ENCODE measurements at regions not wholly inside any gene's neighbourhood (a gene's known extent, or its start where the extent isn't known, plus 50 kb on each side); places are given as distances from the start of the nearest gene placed in this dataset.
A peak's percentile ranks its signal among the peaks of the same experiment; 100 is the strongest.

DNA sequence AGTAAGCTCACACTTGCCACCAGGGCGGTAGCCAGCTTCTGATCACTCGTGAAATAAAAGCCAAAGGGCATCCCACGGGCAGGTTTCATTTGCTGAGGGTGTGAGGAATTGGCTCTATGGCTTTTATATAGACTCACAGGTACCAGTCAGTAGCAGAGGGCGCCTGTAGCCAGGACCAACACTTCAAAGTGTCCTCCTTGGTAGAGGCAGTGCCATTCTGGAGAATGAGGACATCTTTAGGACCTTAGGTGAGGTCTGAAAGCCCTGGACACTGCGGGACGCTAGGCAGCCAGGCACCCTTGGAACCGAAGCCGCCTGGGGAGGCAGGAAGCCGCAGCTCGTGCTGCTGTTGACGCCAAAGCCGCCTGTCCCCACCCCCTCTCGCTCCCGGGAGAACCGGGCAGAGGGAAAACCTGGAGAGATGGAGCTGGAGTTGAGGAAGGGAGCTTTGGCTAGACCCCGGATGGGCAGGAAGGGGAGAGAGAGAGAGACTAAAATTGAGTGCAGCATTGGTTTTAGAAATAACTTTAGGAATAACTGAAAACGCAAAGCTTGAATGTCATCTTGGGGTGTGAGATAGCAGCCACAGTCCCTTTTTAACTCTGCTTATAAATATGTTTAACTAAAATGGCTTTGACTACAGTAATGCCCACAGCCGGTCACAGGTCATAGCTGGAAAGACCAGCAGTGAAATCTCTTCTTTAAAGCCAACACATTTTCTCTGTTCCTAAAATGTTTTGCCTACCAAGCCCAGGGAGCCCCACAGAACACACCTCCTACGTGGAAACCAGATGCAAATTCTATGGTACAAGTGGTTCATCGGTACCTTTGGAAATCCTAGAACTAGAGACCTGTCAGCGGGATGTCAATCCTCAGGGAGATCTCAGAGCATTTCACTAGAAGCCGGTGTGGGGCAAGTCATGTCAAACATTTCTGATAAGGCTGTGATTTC is 128.5 kb upstream of the CDYL start:
- TF ChIP-seq EP300 (conservative IDR thresholded peaks at IDR 0.05; ENCODE audit: poor library complexity, severe bottlenecking) (peak; percentile 20), MXI1 (conservative IDR thresholded peaks at IDR 0.05; ENCODE audit: poor library complexity, severe bottlenecking) (no peak)
- H3K9me3 ChIP-seq (ENCODE audit: low read length) = peaks cover 3% of the 10 kb centered on the region
- H4K20me1 ChIP-seq (ENCODE audit: insufficient read depth) = no peaks in the 10 kb centered on the region
- H3K4me2 ChIP-seq (ENCODE audit: low read length) = peak overlapping the region; percentile 13
- H3K4me3 ChIP-seq (ENCODE audit: low read length) = peak overlapping the region; percentile 59
- no peaks in the 10 kb centered on the region for H3K36me3 ChIP-seq (ENCODE audit: insufficient read depth, low read length)
- H3K79me2 ChIP-seq (replicated peaks; ENCODE audit: insufficient read depth, low read length) = no peaks in the 10 kb centered on the region
- no peak overlapping the region for H3K27ac ChIP-seq (ENCODE audit: low read length)
- peak overlapping the region; percentile 40 for H3K9ac ChIP-seq (ENCODE audit: low read length)
- H2AFZ ChIP-seq (ENCODE audit: low read depth, low read length) = peak overlapping the region; percentile 42
- no peaks in the 10 kb centered on the region for H3K9me2 ChIP-seq (ENCODE audit: insufficient read depth, low read length)
- H3K27me3 ChIP-seq (ENCODE audit: insufficient read depth, low read depth, low read length) = no peaks in the 10 kb centered on the region
- H3F3A ChIP-seq (ENCODE audit: insufficient read depth, low read length, poor library complexity, severe bottlenecking) = no peaks in the 10 kb centered on the region

DNA sequence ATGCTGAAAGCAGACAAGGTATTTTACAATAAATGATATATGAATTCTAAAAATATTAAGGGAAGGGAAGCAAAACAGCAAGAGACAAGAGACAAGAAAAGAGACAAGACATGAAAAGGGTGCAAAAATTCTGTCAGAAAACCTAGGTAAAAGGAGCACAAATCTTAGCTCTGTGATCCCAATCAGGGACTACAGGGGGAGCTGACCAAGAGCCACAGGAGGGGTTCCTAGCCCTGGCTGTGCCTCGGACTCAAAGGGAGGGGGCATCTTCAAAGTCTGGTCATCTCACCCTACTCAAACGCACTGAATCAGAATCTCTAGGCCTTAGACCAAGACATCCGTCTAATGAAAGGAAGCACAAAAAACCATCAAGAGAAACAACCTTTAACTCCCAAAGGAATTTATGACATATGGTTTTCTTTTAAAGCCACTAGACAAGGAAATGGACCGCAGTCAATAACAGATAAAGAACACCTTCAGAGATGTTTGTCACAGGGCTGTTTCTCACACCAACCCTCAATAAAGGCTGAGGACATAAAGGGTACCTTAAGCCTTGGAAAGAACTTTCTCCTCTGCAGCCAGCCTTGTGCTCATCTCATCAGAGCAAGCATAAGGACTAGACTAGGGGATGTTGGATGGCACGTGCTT is 130.4 kb upstream of the CDYL start:
- Histone ChIP-seq H3K79me2 (replicated peaks; ENCODE audit: insufficient read depth, low read length) (no peaks in the 10 kb centered on the region), H3K27ac (ENCODE audit: low read length) (no peak overlapping the region), H3K27me3 (ENCODE audit: insufficient read depth, low read depth, low read length) (no peaks in the 10 kb centered on the region), H3K9me2 (ENCODE audit: insufficient read depth, low read length) (no peaks in the 10 kb centered on the region), H3K4me3 (ENCODE audit: low read length) (no peak overlapping the region), H3F3A (ENCODE audit: insufficient read depth, low read length, poor library complexity, severe bottlenecking) (no peaks in the 10 kb centered on the region), H3K9me3 (ENCODE audit: low read length) (no peaks in the 10 kb centered on the region), H2AFZ (ENCODE audit: low read depth, low read length) (no peak overlapping the region), H3K36me3 (ENCODE audit: insufficient read depth, low read length) (no peaks in the 10 kb centered on the region), H4K20me1 (ENCODE audit: insufficient read depth) (no peaks in the 10 kb centered on the region), H3K4me2 (ENCODE audit: low read length) (no peak overlapping the region), H3K9ac (ENCODE audit: low read length) (no peak overlapping the region)
- TF ChIP-seq SMC3 (conservative IDR thresholded peaks at IDR 0.05; ENCODE audit: poor library complexity) (no peak), POLR2AphosphoS5 (IDR thresholded peaks at IDR 0.05) (no peak), RAD21 (conservative IDR thresholded peaks at IDR 0.05) (no peak), MXI1 (conservative IDR thresholded peaks at IDR 0.05; ENCODE audit: poor library complexity, severe bottlenecking) (no peak)
- TF ChIP-seq, protein P1, sequence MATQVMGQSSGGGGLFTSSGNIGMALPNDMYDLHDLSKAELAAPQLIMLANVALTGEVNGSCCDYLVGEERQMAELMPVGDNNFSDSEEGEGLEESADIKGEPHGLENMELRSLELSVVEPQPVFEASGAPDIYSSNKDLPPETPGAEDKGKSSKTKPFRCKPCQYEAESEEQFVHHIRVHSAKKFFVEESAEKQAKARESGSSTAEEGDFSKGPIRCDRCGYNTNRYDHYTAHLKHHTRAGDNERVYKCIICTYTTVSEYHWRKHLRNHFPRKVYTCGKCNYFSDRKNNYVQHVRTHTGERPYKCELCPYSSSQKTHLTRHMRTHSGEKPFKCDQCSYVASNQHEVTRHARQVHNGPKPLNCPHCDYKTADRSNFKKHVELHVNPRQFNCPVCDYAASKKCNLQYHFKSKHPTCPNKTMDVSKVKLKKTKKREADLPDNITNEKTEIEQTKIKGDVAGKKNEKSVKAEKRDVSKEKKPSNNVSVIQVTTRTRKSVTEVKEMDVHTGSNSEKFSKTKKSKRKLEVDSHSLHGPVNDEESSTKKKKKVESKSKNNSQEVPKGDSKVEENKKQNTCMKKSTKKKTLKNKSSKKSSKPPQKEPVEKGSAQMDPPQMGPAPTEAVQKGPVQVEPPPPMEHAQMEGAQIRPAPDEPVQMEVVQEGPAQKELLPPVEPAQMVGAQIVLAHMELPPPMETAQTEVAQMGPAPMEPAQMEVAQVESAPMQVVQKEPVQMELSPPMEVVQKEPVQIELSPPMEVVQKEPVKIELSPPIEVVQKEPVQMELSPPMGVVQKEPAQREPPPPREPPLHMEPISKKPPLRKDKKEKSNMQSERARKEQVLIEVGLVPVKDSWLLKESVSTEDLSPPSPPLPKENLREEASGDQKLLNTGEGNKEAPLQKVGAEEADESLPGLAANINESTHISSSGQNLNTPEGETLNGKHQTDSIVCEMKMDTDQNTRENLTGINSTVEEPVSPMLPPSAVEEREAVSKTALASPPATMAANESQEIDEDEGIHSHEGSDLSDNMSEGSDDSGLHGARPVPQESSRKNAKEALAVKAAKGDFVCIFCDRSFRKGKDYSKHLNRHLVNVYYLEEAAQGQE (IDR thresholded peaks at IDR 0.05; ENCODE audit: borderline replicate concordance) = no peak
- TF ChIP-seq, protein P2, sequence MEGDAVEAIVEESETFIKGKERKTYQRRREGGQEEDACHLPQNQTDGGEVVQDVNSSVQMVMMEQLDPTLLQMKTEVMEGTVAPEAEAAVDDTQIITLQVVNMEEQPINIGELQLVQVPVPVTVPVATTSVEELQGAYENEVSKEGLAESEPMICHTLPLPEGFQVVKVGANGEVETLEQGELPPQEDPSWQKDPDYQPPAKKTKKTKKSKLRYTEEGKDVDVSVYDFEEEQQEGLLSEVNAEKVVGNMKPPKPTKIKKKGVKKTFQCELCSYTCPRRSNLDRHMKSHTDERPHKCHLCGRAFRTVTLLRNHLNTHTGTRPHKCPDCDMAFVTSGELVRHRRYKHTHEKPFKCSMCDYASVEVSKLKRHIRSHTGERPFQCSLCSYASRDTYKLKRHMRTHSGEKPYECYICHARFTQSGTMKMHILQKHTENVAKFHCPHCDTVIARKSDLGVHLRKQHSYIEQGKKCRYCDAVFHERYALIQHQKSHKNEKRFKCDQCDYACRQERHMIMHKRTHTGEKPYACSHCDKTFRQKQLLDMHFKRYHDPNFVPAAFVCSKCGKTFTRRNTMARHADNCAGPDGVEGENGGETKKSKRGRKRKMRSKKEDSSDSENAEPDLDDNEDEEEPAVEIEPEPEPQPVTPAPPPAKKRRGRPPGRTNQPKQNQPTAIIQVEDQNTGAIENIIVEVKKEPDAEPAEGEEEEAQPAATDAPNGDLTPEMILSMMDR (IDR thresholded peaks at IDR 0.05; ENCODE audit: poor library complexity, severe bottlenecking) = no peak
